ENCODE measurements at regions not wholly inside any gene's neighbourhood (a gene's known extent, or its start where the extent isn't known, plus 50 kb on each side); places are given as distances from the start of the nearest gene placed in this dataset.

DNA sequence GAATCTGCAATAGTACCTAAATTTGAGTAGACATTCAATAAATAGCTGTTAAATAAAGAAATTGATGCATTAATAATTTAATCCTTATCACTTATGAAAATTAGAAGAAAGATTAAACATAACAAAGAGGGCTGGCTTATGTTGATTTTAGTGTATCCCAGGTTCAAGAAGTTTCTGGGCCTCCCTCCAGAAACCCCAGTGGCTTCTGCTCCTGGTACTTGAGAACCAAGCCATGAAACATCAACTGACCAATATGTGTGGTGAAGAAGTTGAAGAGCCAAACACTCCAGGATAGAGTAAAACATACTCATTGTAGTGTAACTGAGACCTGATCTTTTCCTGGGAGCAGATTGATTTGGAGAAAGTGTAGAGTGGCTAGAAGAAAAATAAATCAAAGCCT is 1465.7 kb upstream of the PIK3C3 start (continued):
- TF ChIP-seq CHD4 (IDR thresholded peaks at IDR 0.05) = no peak
- TF ChIP-seq, protein P1, sequence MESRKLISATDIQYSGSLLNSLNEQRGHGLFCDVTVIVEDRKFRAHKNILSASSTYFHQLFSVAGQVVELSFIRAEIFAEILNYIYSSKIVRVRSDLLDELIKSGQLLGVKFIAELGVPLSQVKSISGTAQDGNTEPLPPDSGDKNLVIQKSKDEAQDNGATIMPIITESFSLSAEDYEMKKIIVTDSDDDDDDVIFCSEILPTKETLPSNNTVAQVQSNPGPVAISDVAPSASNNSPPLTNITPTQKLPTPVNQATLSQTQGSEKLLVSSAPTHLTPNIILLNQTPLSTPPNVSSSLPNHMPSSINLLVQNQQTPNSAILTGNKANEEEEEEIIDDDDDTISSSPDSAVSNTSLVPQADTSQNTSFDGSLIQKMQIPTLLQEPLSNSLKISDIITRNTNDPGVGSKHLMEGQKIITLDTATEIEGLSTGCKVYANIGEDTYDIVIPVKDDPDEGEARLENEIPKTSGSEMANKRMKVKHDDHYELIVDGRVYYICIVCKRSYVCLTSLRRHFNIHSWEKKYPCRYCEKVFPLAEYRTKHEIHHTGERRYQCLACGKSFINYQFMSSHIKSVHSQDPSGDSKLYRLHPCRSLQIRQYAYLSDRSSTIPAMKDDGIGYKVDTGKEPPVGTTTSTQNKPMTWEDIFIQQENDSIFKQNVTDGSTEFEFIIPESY (IDR thresholded peaks at IDR 0.05) = no peak
- TF ChIP-seq SRF (IDR thresholded peaks at IDR 0.05; ENCODE audit: low read depth in 2 of 2, low read length in 2 of 2) = no peak
- no peak for TF ChIP-seq RUNX3 (IDR thresholded peaks at IDR 0.05; ENCODE audit: low read length)
- TF ChIP-seq, protein P2, sequence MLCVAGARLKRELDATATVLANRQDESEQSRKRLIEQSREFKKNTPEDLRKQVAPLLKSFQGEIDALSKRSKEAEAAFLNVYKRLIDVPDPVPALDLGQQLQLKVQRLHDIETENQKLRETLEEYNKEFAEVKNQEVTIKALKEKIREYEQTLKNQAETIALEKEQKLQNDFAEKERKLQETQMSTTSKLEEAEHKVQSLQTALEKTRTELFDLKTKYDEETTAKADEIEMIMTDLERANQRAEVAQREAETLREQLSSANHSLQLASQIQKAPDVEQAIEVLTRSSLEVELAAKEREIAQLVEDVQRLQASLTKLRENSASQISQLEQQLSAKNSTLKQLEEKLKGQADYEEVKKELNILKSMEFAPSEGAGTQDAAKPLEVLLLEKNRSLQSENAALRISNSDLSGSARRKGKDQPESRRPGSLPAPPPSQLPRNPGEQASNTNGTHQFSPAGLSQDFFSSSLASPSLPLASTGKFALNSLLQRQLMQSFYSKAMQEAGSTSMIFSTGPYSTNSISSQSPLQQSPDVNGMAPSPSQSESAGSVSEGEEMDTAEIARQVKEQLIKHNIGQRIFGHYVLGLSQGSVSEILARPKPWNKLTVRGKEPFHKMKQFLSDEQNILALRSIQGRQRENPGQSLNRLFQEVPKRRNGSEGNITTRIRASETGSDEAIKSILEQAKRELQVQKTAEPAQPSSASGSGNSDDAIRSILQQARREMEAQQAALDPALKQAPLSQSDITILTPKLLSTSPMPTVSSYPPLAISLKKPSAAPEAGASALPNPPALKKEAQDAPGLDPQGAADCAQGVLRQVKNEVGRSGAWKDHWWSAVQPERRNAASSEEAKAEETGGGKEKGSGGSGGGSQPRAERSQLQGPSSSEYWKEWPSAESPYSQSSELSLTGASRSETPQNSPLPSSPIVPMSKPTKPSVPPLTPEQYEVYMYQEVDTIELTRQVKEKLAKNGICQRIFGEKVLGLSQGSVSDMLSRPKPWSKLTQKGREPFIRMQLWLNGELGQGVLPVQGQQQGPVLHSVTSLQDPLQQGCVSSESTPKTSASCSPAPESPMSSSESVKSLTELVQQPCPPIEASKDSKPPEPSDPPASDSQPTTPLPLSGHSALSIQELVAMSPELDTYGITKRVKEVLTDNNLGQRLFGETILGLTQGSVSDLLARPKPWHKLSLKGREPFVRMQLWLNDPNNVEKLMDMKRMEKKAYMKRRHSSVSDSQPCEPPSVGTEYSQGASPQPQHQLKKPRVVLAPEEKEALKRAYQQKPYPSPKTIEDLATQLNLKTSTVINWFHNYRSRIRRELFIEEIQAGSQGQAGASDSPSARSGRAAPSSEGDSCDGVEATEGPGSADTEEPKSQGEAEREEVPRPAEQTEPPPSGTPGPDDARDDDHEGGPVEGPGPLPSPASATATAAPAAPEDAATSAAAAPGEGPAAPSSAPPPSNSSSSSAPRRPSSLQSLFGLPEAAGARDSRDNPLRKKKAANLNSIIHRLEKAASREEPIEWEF (IDR thresholded peaks at IDR 0.05; ENCODE audit: insufficient replicate concordance, low read depth, low read length) = no peak
- no peak for TF ChIP-seq KDM1A (IDR thresholded peaks at IDR 0.05; ENCODE audit: borderline replicate concordance)
- no peak for TF ChIP-seq RB1 (IDR thresholded peaks at IDR 0.05; ENCODE audit: borderline replicate concordance)
- no peak for TF ChIP-seq MTA3 (IDR thresholded peaks at IDR 0.05; ENCODE audit: borderline replicate concordance, low read length)
- TF ChIP-seq SUZ12 (IDR thresholded peaks at IDR 0.05; ENCODE audit: unreplicated experiment) = no peak
- TF ChIP-seq TCF12 (IDR thresholded peaks at IDR 0.05; ENCODE audit: low read depth, low read length) = no peak

Measured in GM12878 (cell line).